Epithelial cell of prostate (primary cell): ENCODE measurements at regions not wholly inside any gene's neighbourhood (a gene's known extent, or its start where the extent isn't known, plus 50 kb on each side); places are given as distances from the start of the nearest gene placed in this dataset.

Source experiments
- DNase-seq: peaks from one replicate; pipeline ENCODE4 v3.0.0-alpha.2; 2011; ENCODE audit warnings: low read depth, low spot score
- H3K27ac ChIP-seq: fragments of 450-650 bp; 2 replicates; pipeline ENCODE4 v1.5.1; 2017; ENCODE audit warnings: mild to moderate bottlenecking

DNA sequence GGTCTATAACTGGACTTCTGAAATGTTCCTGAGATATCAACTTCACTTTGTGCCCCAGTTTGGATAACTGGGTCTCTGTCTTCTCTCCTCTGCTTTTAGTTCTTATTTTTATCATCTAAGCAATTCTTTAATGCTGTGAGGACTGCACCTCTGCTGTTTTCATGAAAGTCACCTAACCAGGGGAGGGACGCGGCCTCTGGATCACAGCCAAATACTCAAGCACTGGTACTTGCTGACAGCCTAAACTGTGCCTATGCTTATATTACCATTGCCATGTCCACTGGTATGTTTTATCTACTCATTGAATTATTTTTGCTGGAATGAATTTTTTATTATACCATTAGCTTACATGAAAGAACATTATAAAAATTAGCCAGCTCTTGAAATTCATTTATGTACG, 674.0 kb downstream of the DMRTA1 start:
- H3K27ac ChIP-seq: no peak overlapping the region
- DNase-seq: no peak

DNA sequence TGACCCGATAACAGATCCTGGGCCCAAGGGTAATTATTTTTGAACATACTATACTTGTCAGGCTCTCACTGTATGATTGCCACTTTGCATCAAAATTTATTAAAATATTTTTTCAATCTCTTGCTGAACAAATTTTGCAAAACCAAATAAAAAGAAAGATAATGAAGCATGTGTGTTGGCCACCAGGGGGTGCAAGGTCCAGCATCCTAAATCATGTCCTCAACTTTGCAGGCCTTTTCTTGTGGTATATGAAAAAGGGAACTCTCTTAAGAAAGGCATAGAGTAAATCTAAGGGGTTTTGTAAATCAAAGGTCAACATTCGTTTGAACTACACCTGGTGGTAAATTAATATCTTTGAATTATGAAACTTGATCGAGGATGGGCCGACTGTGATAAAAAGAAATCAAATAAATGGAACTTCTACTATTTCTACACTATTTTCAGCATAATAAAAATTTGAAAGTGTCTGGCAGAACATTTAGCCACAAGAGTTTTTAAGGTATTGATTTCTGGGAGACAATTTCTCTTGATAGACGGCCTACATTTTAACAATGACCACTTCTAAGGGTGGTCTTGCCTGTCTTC, 676.5 kb downstream of the DMRTA1 start:
- no peak overlapping the region for H3K27ac ChIP-seq
- DNase-seq: no peak

DNA sequence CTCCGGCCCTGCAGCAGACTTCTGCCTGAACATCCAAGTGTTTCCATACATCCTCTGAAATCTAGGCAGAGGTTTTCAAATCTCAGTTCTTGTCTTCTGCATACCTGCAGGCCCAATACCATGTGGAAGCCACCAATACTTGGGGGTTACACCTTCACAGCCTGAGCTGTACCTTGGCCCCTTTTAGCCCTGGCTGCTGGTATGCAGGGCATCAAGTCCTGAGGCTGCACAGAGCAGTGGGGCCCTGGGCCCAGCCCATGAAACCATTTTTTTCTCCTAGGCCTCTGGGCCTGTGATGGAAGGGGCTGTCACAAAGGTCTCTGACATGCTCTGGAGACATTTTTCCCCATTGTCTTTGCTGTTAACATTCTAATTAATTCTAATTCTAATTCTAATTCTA, 680.6 kb downstream of the ELAVL2 start:
- H3K27ac ChIP-seq: no peak overlapping the region
- no peak for DNase-seq

DNA sequence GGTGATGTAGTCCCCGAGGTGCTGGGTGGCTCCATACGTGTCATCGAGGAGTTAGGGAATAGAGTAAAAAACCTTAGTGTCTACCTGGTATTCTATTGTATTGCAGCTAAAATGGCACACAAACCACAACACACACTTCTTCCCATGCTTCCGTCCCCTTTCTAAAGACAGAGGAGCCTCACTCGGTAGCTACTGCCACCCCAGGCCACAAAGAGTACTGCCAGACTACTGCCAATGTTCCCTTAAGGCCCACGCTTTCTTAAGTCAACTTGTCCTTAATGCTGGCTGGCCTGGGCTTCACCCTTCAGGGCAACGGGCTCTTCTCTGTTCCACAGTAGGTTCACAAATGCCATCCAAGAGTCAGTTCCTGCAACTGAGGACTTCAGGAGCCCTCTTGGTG, 673.0 kb downstream of the ELAVL2 start:
- no peak for DNase-seq
- H3K27ac ChIP-seq: no peak overlapping the region

DNA sequence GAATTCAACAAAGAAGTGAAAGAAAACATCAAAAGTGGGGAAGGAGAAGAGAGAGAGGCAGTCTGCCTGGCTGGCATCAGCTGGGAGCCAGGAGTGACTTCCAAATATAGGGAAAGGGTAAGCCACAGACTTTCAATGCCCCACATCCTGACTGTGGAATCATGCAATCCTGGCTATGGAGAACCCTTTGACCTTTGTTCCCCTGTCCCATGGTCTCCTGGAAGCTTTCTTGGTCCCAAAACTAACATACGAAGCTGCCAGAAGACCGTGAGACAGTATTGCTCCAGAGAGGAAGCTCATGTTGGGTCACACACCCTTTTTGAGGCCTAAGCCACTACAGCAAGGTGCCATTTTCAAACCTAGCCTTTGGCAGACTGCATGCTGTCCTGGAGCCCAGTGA, 665.5 kb downstream of the ELAVL2 start:
- no peak overlapping the region for H3K27ac ChIP-seq
- no peak for DNase-seq

DNA sequence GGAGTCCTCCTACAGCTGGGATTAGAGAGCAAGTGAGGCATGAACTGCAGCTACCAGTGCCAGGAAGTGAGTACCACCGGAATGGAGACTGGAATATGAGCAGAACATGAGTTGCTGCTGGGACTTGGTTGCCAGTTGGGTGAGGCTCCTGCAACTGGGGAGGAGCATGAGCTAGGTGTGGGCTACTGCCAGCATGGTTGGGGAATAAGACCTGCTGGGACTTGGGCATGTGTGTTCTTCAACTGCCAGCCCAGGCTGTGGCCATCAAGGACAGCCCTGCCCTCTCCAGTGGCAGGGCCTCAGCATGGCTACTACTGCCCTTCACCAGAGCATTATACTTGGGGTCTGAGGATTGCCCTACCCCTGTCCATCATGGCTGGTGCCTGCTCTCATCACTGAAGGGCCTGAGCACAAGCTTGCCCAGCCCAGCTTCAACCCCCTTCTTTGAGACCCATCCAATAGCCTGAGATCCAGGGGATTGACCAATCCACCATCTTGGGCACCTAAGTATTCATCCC, 665.0 kb downstream of the ELAVL2 start:
- H3K27ac ChIP-seq: no peak overlapping the region
- DNase-seq: no peak

DNA sequence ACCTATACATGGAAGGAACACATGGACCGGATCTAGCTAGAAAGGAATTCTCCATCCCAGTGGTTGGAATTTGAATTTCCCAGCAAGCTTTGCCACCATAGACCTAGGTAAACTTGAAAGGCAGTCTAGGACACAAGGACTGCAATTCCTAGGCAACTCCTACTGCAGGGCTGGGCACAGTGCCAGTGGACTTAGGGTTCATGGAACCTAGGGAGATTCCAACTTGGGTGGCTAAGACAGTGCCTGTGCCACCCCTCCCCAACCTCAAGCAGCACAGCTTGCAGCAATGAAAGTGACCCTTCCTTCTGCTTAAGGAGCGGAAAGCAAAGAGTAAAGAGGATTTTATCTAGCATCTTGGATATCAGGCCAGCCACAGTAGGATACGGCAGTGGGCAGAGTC, 663.3 kb downstream of the ELAVL2 start:
- DNase-seq: no peak
- no peak overlapping the region for H3K27ac ChIP-seq

DNA sequence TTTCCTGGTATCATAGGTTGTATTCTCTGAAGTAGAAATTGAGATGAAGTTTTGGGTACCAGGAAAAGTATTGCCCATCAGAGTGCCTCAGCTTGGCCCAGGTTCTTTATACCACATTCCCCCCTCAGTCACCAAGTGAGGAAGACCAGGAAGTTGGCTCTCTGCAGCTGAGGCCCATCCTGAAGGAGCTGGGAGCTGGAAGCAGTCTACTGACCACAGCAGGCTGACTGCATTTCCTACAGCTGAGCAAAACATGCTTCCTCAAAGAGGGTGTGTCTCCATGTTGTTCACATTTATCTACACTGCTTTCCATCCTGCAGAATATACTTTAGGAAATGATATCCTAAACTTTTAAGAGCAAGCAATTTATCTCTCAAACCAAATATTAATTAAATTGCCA, 654.6 kb downstream of the ELAVL2 start:
- DNase-seq: no peak

DNA sequence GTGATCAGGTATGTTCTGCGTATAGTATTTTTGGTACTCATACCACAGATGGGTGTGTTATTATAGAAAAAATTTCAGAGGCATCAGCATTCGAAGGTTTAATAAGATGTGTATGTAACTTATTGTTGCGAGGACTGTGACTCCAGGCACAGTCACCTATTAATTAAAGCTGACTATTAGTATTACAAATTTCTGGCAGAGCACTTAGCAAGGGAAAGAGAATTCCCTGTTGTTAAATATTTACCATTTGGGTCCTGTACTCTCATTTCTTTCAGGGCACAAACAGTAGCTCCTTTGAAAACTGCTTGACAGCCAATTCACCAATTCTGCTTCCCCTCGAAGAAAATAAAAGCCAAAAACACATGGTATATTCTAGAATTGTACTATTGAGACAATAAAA, 653.8 kb downstream of the ELAVL2 start:
- H3K27ac ChIP-seq: no peak overlapping the region
- DNase-seq: no peak

More for the DNA sequence above, 654.6 kb downstream of the ELAVL2 start:
- H3K27ac ChIP-seq: no peak overlapping the region

DNA sequence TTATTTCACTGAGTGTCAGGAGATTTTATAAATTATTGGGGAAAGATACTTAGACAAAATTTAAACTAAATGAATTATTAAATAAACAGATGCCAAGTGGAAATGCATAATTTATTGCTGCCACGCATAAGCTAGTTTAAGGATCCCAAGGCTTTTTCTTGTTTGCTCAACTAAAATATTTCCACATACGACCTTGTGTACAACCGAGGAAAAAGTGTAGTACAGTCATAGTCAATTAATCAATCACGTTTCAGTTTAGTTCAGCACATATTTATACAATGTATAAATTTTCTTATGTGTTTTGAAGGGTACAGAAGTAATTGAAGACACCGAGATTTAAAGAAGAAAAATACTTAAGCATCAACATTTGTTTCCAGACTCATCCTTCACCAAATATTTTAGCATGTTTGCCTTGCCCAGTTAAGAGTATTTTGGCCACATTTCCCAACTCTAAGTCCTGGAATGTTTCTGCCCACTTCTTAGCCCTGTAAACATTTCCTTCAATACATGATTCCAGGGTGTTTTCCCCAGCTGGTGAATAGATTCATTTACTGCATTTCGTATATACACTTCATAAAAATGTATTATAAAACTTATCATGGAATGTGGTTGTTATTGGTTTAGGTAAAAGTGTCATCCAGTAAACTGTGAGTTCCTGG, 652.9 kb downstream of the ELAVL2 start:
- no peak overlapping the region for H3K27ac ChIP-seq
- no peak for DNase-seq

DNA sequence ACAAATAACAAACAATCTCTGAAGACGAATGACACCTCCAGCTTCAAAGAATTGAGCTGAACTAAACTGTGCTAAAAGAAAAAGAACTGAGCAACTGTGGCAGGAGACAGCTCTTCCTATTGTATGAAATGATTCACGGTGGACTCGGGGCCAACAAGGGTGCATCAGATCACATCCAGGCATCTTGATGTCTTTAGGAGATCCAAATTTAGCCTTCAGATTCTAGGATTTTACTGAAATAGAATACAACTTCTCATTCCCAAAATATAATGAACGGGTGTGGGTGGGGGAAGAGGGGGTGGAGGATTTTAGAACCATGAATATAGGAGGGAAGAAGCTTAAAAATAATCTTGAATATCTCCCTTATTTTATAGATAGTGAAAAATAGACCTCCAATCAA, 631.8 kb downstream of the ELAVL2 start:
- no peak overlapping the region for H3K27ac ChIP-seq
- no peak for DNase-seq

DNA sequence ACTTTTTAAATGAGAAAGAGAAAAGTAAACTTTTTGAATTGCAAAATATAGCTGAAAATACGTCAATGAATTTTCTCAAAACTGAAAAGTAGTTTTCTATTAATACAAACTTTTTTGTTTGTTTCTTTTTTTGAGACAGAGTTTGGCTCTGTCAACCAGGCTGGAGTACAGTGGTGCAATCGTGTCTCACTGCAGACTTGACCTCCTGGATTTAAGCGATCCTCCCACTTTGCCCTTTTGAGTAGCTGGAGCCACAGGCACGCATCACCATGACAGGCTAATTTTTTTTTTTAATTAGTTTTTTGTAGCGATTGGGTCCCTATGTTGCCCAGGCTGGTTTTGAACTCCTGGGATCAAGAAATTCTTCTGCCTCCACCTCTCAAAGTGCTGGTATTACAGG, 610.4 kb downstream of the ELAVL2 start:
- H3K27ac ChIP-seq: no peak overlapping the region
- DNase-seq: no peak

DNA sequence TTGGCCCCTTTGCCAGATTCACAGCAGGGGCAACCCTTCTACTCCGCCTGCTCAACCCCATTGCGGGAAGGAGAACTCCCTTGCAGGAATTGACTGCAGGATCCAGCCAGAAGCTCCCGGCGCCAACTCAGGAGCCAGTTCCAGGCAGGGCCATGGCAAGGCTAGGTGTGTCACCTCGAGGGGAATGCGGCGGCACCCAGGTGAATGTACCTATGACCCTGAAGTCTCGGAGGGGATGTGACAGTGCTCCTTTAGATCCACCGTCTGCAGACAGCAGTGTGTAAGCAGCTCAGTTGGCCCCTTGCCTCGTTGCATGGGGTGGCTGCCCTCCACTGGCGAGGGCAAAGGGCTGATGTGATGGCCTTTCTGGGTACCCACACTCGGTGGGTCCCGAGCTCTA, 606.6 kb downstream of the ELAVL2 start:
- H3K27ac ChIP-seq: no peak overlapping the region
- no peak for DNase-seq

DNA sequence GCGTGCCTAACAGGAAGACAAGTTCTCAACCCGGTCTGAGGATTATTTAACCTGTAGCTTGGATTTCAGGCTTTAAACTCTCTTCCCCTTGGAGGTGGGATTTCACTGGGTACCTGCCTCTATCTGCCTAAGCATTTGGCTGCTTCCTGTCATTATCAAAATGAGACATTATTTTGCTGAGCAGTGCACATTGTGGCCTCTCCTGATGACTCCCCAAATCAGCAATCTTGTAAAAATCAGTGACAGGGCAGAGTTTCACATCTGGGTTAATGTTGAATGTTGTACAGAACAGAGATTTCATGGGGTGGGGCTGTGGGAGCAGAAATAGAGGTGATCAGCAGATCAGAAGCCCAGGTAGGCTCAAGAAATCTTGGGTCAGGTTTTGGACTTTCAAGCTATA, 605.9 kb downstream of the ELAVL2 start:
- DNase-seq: no peak
- no peak overlapping the region for H3K27ac ChIP-seq

DNA sequence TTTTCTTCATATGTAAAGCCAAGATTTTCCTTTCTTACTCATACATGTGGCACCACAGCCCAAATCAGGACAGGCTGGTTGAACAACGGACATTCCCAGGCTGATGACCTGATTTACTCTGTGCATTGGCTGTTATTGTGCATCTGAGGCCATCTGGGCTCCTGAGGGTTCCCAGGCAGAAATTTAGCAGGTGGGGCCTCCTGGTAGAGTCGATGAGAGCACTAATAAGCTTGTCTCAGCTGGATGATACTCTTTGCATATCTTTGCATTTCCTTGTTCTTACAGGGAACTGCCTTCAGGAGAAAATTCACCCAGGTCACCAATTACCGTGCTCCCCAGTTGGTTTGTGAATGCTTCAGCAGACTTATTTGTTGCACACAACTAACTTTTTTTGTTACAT, 605.1 kb downstream of the ELAVL2 start:
- no peak for DNase-seq
- no peak overlapping the region for H3K27ac ChIP-seq

DNA sequence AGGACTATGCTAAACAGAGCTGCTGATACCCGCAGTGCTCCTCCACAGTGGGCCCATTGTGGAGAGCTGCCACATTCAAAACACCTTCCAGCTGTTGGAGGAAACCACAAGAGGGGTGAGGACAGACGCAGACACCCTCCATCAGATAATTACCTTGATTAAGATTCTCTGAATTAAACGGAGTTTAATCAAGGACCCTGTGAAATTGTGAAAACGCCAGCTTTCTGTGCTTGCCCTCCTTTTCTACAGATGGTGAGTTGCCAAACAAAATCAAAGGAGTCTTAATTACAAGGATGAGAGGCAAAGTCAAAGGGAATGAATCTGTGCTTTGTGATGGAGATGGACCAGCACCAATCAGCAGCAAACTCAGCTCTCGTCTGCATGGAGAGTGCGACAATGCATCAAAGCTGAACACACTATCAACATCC, 596.1 kb downstream of the ELAVL2 start:
- H3K27ac ChIP-seq: no peak overlapping the region
- no peak for DNase-seq

DNA sequence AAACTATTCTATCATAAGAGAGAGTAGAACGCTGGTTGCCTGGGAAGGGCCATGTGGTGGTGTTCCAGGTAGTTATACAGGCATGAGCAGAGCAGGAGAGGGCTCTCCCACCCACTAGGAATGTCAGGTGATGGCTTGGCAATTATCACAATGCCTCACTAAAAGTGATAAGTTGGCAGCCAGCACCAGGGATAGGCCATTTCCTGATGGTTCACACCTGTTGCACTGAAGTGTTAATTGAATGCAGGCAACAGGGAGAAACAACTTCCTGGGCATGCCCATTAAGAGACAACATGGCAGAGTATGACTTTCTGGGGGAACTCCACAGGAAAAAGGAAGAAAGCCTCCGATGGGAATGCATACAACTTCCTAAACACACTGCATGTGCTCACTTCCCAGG, 593.2 kb downstream of the ELAVL2 start:
- no peak for DNase-seq
- H3K27ac ChIP-seq: no peak overlapping the region

DNA sequence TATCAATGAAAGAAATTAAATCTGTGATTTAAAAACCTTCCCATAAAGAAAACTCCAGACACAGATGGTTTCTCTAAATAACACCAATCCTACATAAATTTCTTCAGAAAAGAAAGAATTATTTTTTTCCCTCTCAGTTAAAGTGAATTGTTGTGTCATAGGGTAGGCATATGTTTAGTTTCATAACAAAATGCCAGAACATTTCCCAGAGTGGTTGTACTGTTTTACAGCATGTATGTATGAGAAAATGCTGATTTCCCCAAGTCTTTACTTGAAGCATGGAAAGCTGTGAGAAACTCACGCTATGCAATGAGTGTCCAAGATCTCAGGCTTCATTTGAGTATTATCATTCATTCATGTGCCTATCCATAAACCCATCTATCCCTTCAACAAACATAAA, 582.5 kb downstream of the ELAVL2 start:
- H3K27ac ChIP-seq: no peak overlapping the region
- no peak for DNase-seq

DNA sequence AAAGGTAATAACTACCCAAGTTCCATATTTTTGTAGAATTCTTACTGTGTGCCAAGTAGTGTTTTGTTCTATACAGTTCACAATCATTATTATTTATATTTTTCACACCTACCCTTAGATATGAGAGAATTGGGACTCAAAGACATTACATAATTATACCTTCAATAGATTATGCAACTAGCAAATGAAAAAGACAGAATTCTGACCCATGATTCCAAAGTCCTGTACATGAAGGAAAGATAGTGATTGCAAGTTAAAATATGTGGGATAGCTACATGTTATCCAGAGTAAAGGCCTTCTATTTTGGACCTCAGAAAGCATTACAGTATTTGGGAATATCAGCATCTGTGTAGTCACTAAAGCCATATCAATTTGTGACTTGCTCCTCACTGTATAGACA, 581.0 kb downstream of the ELAVL2 start:
- no peak overlapping the region for H3K27ac ChIP-seq
- DNase-seq: no peak

DNA sequence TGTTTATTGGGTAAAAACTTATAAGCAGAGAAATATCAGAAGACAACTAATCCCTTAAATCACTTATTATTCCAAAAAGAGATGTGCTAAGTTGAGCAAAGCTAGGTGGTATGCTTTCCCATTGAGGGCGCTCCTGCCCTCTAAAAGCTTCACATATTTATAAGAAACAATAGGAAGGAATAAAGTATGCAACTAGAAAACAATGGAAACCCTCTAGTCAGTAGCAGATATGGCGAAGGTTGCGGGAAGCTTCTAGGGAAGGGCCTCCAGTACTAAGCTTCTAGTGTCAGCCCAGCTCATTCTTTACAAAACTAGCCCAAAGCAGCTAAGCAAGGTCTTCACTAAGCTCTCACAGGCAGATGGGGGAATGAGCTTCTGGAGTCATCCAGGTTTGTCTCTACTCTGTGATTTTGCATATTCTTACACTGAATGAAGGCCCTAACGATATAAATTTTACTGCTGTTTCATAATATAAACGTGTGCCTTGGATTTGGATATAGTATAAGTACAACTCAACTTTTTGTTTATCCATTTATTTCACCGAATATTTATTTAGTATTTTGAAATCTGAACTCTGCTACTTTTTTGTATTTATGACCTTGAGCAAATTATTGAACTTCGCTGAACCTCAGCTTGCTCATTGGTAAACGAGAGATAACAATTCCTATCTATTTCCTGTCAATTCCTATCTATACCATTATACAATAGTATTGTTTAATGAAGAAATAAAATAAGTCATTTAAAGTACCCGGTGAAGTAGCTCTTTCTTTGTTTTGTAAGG, 571.4 kb downstream of the ELAVL2 start:
- DNase-seq: no peak
- H3K27ac ChIP-seq: no peak overlapping the region

DNA sequence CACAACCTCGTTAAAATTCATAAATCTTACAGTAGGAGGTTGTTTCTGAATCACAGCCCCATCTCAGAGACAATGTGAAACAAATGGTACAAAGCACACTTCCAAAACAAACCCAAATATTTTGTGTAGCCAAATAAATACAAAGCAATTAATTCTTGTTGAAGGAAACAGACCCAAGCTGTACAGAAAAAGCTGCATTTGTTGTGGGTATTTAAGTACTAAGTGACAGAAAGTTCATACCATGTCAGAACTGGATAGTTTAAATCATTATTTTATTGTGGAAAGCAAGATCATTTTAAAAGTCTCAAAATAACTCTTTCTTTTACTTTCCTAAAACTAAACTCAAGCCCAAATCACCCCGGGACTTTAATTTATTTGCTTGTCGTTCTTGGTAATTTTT, 570.7 kb downstream of the ELAVL2 start:
- H3K27ac ChIP-seq: no peak overlapping the region

More for the DNA sequence above, 570.7 kb downstream of the ELAVL2 start:
- DNase-seq: no peak
